Stimulated activated naive B cell treated with anti-CD40 and anti-IgM and Interleukin-4, amounts not matched to agents 10 μg/mL and 1 μg/mL and 100 μg/mL, for 72 hours (primary cell): ENCODE measurements at regions not wholly inside any gene's neighbourhood (a gene's known extent, or its start where the extent isn't known, plus 50 kb on each side); places are given as distances from the start of the nearest gene placed in this dataset.

ENCODE experiments used
- ATAC-seq, 2 donors: fragments of 150-1000 bp; cut with Tn5 transposase; replicated peaks; 2 replicates each; pipeline ENCODE4 v1.10.0; 2021; ENCODE audit warnings: moderate library complexity in 1 of 2
- DNase-seq: peaks from one replicate; pipeline ENCODE4 v3.0.0; 2021
- H3K27ac Mint-ChIP-seq: one replicate; pipeline ENCODE4 v1.8.0; 2022; ENCODE audit warnings: mild to moderate bottlenecking, mixed read lengths
- H3K27me3 Mint-ChIP-seq, 2 donors: one replicate each; pipeline ENCODE4 v1.8.0; 2022; ENCODE audit warnings: mixed read lengths in 2 of 2
- H3K36me3 Mint-ChIP-seq, 2 donors: one replicate each; pipeline ENCODE4 v1.8.0; 2022; ENCODE audit warnings: mixed read lengths in 2 of 2, mild to moderate bottlenecking in 1 of 2
- H3K4me1 Mint-ChIP-seq, 2 donors: one replicate each; pipeline ENCODE4 v1.8.0; 2022; ENCODE audit warnings: mixed read lengths in 2 of 2, mild to moderate bottlenecking in 1 of 2
- H3K4me3 Mint-ChIP-seq, 2 donors: one replicate each; pipeline ENCODE4 v1.8.0; 2022; ENCODE audit warnings: mild to moderate bottlenecking in 2 of 2, mixed read lengths in 2 of 2, moderate library complexity in 1 of 2
- H3K9me3 Mint-ChIP-seq, 2 donors: one replicate each; pipeline ENCODE4 v1.8.0; 2022; ENCODE audit warnings: mixed read lengths in 2 of 2, mild to moderate bottlenecking in 1 of 2

DNA sequence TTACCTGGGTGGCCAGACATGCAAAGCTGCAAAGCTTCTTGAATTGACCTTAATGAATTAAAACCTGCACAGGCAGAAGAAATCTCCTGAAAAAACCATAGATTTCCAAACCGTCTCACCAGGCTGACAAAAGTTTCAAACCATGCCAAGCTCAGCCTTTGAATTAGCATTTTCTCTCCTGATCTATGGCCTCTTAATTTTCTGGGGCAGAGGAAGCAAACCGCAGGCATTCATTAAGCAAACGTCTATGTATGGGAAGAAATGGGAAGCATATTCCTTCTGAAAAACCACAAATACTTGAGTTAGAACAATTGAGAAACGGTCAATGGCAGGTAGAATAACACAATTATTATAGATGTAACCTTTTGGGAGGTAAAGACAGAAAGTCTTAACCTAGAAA is 500.2 kb upstream of the NR2F2 start:
- Mint-ChIP-seq H3K27me3 (no peaks in the 10 kb centered on the region), H3K36me3 (no peaks in the 10 kb centered on the region)

DNA sequence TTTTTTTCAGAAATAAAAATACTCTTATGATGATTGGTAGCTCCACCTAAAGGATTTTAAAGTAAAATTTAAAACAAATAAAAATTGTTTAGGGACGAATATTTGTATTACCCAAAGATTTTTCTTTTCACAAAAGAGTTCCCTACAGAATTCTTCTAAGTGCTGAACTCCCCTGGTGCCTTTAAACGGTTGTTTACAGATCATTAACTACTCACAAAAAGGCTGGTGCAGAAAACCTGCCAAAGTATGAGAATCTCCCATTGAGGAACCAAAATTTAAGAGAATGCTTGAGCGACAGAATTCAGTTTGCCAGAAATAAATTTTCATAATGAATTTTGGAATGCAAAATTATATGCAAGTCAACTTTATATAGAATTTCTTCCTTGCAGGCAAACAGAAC is 497.8 kb upstream of the NR2F2 start:
- ATAC-seq = no peak
- no peaks in the 10 kb centered on the region for H3K36me3 Mint-ChIP-seq
- H3K4me1 Mint-ChIP-seq = no peaks in the 10 kb centered on the region
- H3K4me3 Mint-ChIP-seq = no peak overlapping the region
- no peaks in the 10 kb centered on the region for H3K27me3 Mint-ChIP-seq
- no peak for DNase-seq
- no peak overlapping the region for H3K27ac Mint-ChIP-seq
- H3K9me3 Mint-ChIP-seq = no peaks in the 10 kb centered on the region

More for the DNA sequence above, 500.2 kb upstream of the NR2F2 start:
- Mint-ChIP-seq H3K27ac (no peak overlapping the region), H3K9me3 (no peaks in the 10 kb centered on the region), H3K4me1 (no peaks in the 10 kb centered on the region), H3K4me3 (no peak overlapping the region)
- ATAC-seq (no peak), DNase-seq (no peak)

GRCh38 chr15:95834028-95834804 is 496.3 kb upstream of the NR2F2 start:
- Mint-ChIP-seq H3K4me3 (no peak overlapping the region), H3K4me1 (no peaks in the 10 kb centered on the region), H3K9me3 (no peaks in the 10 kb centered on the region), H3K36me3 (no peaks in the 10 kb centered on the region), H3K27me3 (no peaks in the 10 kb centered on the region), H3K27ac (no peak overlapping the region)
- ATAC-seq (no peak), DNase-seq (no peak)

GRCh38 chr15:95836536-95836935 is 494.0 kb upstream of the NR2F2 start:
- Mint-ChIP-seq H3K36me3 (no peaks in the 10 kb centered on the region), H3K4me3 (no peak overlapping the region), H3K9me3 (no peaks in the 10 kb centered on the region), H3K4me1 (no peaks in the 10 kb centered on the region), H3K27me3 (no peaks in the 10 kb centered on the region), H3K27ac (no peak overlapping the region)
- DNase-seq (no peak), ATAC-seq (no peak)

GRCh38 chr15:95837341-95838004 is 493.0 kb upstream of the NR2F2 start:
- Mint-ChIP-seq H3K4me3 (no peak overlapping the region), H3K27ac (no peak overlapping the region), H3K27me3 (no peaks in the 10 kb centered on the region), H3K36me3 (no peaks in the 10 kb centered on the region), H3K4me1 (no peaks in the 10 kb centered on the region), H3K9me3 (no peaks in the 10 kb centered on the region)
- DNase-seq (no peak), ATAC-seq (no peak)

DNA sequence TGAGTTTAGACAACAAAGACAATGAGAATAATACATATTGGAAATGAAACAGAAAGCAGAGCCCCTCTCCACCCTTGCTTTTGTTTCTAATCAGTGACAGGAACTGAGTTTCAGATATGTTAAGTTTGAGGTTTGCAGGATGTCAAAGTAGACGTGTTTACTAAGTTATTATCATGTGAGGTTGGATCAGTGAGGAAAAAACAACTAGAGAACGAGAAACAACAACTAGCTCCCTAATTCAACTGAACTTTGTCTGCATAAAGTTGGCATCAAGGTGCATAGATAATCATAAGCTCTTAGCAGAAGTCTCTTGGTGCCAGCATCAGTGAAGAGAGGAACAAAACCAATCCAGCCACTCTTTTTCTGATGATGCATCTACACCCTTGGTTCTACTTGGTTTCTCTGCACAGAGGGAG is 491.1 kb upstream of the NR2F2 start:
- no peak for ATAC-seq
- no peaks in the 10 kb centered on the region for H3K9me3 Mint-ChIP-seq
- DNase-seq = no peak
- H3K4me3 Mint-ChIP-seq = no peak overlapping the region
- no peaks in the 10 kb centered on the region for H3K4me1 Mint-ChIP-seq
- no peaks in the 10 kb centered on the region for H3K27me3 Mint-ChIP-seq
- no peak overlapping the region for H3K27ac Mint-ChIP-seq
- H3K36me3 Mint-ChIP-seq = no peaks in the 10 kb centered on the region

GRCh38 chr15:95840004-95840403 is 490.5 kb upstream of the NR2F2 start:
- Mint-ChIP-seq H3K4me3 (no peak overlapping the region), H3K9me3 (no peaks in the 10 kb centered on the region), H3K36me3 (no peaks in the 10 kb centered on the region), H3K27me3 (no peaks in the 10 kb centered on the region), H3K27ac (no peak overlapping the region), H3K4me1 (no peaks in the 10 kb centered on the region)
- DNase-seq = no peak
- no peak for ATAC-seq

- no peak for DNase-seq
- Mint-ChIP-seq H3K27me3 (no peaks in the 10 kb centered on the region), H3K4me1 (no peaks in the 10 kb centered on the region), H3K36me3 (no peaks in the 10 kb centered on the region), H3K4me3 (no peak overlapping the region), H3K9me3 (no peaks in the 10 kb centered on the region), H3K27ac (no peak overlapping the region)
- no peak for ATAC-seq
Observed at GRCh38 chr15:95840855-95841254, 489.6 kb upstream of the NR2F2 start.

DNA sequence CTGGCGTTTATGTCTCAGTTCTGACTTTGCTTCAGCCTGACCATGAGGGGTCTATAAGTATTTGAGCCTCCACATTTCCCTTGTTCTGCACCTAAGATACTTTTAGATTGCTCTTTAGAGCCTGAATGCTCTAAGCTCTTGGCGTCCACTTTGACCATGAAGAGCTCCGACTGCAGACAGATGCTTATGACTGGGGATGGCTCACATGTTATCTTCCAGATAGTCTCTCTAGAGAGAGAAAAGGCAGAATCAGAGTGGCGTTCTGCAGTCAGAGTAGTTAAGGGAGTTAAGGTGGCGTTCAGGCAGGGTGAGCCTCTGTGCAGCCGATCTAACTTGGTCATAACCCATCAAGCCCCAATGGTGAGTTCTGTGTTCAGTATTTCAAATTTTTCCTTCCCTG is 487.9 kb upstream of the NR2F2 start:
- Mint-ChIP-seq H3K4me3 (no peak overlapping the region), H3K4me1 (no peaks in the 10 kb centered on the region), H3K27me3 (no peaks in the 10 kb centered on the region), H3K36me3 (no peaks in the 10 kb centered on the region), H3K27ac (no peak overlapping the region), H3K9me3 (peaks cover 0 to 5% of the 10 kb centered on the region in 2 donors)
- ATAC-seq (no peak), DNase-seq (no peak)

DNA sequence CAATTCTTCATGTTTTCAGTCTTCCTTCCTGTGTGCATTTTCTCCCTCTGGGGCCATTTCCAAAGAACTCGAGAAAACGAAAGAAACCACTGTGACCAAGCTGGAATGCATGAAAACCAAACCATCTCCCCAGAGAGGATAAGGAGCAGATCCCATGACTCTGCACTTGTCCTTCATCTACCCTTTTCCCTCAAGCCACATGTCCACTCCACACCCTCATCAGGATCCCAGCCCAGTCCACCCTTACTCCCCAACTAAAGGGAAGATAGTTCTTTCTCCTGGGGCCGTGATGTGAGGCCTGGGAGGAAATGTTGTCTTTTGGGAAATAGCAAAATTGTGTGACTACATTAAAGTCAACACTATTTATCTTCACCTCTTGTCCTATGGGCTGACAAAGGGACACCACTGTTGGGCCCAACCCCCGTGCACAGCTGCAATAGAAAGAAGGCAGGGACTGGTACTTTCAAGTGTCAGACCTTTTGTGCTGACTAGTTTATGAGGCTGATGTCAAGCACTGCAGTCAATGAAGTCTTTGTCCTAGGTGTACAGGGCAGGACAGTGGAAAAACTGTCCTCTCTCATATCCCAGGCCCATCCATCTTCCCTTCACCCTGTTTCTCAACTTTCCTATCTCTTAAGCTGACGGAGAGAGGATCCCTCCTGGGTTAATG is 487.1 kb upstream of the NR2F2 start:
- H3K9me3 Mint-ChIP-seq = peaks cover 0 to 5% of the 10 kb centered on the region in 2 donors
- no peak overlapping the region for H3K27ac Mint-ChIP-seq
- ATAC-seq (no peak), DNase-seq (no peak)
- H3K36me3 Mint-ChIP-seq = no peaks in the 10 kb centered on the region
- no peaks in the 10 kb centered on the region for H3K4me1 Mint-ChIP-seq
- H3K27me3 Mint-ChIP-seq = no peaks in the 10 kb centered on the region
- no peak overlapping the region for H3K4me3 Mint-ChIP-seq

DNA sequence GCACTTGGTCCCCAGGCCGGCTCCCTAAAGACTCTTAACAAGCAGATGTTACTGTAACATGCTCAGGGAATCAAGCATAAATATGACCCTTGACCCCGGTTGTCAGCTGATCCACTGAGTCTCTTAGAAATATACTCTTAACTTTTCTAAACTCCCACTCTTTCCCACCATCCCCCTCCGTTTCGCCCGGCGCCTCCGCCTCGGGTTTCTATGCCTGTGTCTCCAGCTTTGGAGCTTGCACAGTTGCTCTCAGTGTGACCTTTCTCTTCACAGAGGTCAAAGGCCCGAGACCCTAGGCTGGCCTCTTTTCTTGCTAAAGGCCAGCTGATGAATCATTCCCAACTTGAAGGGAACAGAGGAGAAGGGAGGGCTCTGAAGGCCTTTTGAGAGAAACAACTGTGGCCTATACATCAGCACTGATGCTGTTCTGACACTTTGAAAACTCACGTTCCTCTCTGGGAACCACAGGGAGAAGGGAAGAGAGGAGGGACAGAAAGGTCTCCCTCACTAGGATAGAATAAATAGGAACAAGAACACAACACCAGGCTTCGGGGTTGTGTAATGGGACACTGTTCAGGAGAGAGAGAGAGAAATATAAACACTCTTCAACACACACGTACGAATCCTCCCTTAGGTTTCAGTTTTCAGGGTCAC is 484.5 kb upstream of the NR2F2 start:
- H3K27ac Mint-ChIP-seq = no peak overlapping the region
- H3K27me3 Mint-ChIP-seq = peaks cover 0 to 4% of the 10 kb centered on the region in 2 donors
- no peak overlapping the region for H3K4me3 Mint-ChIP-seq
- H3K36me3 Mint-ChIP-seq = no peaks in the 10 kb centered on the region
- DNase-seq (no peak), ATAC-seq (no peak)
- H3K9me3 Mint-ChIP-seq = peaks cover 0 to 5% of the 10 kb centered on the region in 2 donors
- H3K4me1 Mint-ChIP-seq = no peaks in the 10 kb centered on the region

GRCh38 chr15:95848126-95848525 is 482.4 kb upstream of the NR2F2 start:
- H3K27me3 Mint-ChIP-seq = peaks cover 0 to 4% of the 10 kb centered on the region in 2 donors
- no peak overlapping the region for H3K4me3 Mint-ChIP-seq
- ATAC-seq (no peak), DNase-seq (no peak)
- H3K36me3 Mint-ChIP-seq = no peaks in the 10 kb centered on the region
- no peak overlapping the region for H3K27ac Mint-ChIP-seq
- peaks cover 0 to 5% of the 10 kb centered on the region in 2 donors for H3K9me3 Mint-ChIP-seq
- H3K4me1 Mint-ChIP-seq = no peaks in the 10 kb centered on the region

- ATAC-seq (no peak), DNase-seq (no peak)
- Mint-ChIP-seq H3K4me1 (no peaks in the 10 kb centered on the region), H3K27ac (no peak overlapping the region), H3K36me3 (no peaks in the 10 kb centered on the region), H3K27me3 (peaks cover 0 to 4% of the 10 kb centered on the region in 2 donors), H3K4me3 (no peak overlapping the region), H3K9me3 (peaks cover 0 to 5% of the 10 kb centered on the region in 2 donors)
Observed at GRCh38 chr15:95850837-95851236, 479.7 kb upstream of the NR2F2 start.

- H3K27me3 Mint-ChIP-seq = peaks cover 0 to 4% of the 10 kb centered on the region in 2 donors
- ATAC-seq (no peak), DNase-seq (no peak)
- H3K4me3 Mint-ChIP-seq = no peak overlapping the region
- no peak overlapping the region for H3K27ac Mint-ChIP-seq
- no peaks in the 10 kb centered on the region for H3K36me3 Mint-ChIP-seq
- no peaks in the 10 kb centered on the region for H3K9me3 Mint-ChIP-seq
- H3K4me1 Mint-ChIP-seq = no peaks in the 10 kb centered on the region
Observed at GRCh38 chr15:95853350-95853749, 477.1 kb upstream of the NR2F2 start.
